ENCODE measurements at regions not wholly inside any gene's neighbourhood (a gene's known extent, or its start where the extent isn't known, plus 50 kb on each side); places are given as distances from the start of the nearest gene placed in this dataset.

GRCh38 chr22:19607192-19608002 is 83.2 kb upstream of the CLDN5 start:
- Histone ChIP-seq H2BK12ac (ENCODE audit: low read depth, low read length) (peak overlapping the region; percentile 84; the same call in 1 of the 2 replicates), H3K4me1 (replicated peaks in 1 of 4; ENCODE audit: control insufficient read depth in 3 of 4, insufficient read depth in 4 of 4, low read length in 3 of 4) (peaks cover 0 to 26% (median 21%) of the 10 kb centered on the region in 4 experiments; a peak in 6 of 7 replicates), H3K36me3 (ENCODE audit: control insufficient read depth in 2 of 4, insufficient read depth in 4 of 4, low read length in 3 of 4) (no peaks in the 10 kb centered on the region), H2BK15ac (ENCODE audit: low read length) (peak overlapping the region; percentile 75; the same call in 1 of the 2 replicates), H3K56ac (replicated peaks; ENCODE audit: insufficient read length, low read depth, low read length) (no peak overlapping the region), H2BK120ac (replicated peaks; ENCODE audit: low read depth, low read length) (no peak overlapping the region), H3K14ac (ENCODE audit: insufficient read length) (no peak overlapping the region), H2AK5ac (ENCODE audit: low read depth, low read length) (no peak overlapping the region), H3K27ac (ENCODE audit: low read depth, low read length) (no peak overlapping the region), H4K5ac (ENCODE audit: insufficient read length, low read depth, low read length) (no peak overlapping the region), H4K91ac (replicated peaks; ENCODE audit: insufficient read length, low read length) (no peak overlapping the region), H3K4me2 (ENCODE audit: insufficient read depth in 1 of 2, low read depth in 2 of 2, low read length in 2 of 2) (peak overlapping the region; percentile 16 to 21; a peak in 1 of 4 replicates), H3K23ac (ENCODE audit: insufficient read length) (no peak overlapping the region), H3K27me3 (replicated peaks in 1 of 4; ENCODE audit: control insufficient read depth in 3 of 4, extremely low read depth in 1 of 4, insufficient read depth in 3 of 4, low read length in 3 of 4) (no peaks in the 10 kb centered on the region), H3K79me1 (ENCODE audit: low read depth, low read length) (no peaks in the 10 kb centered on the region), H3K18ac (ENCODE audit: extremely low read depth, low read length) (peak overlapping the region; percentile 42; the same call in 1 of the 2 replicates), H2AFZ (ENCODE audit: low read length) (0 out of 2 replicates have a peak overlapping the region, but pooled peaks have one; percentile 10), H3K9me3 (ENCODE audit: insufficient read depth in 2 of 2, low read depth in 1 of 2, low read length in 1 of 2) (no peaks in the 10 kb centered on the region), H4K20me1 (replicated peaks in 1 of 2; ENCODE audit: control insufficient read depth in 1 of 2, insufficient read depth in 2 of 2, low read length in 2 of 2) (no peaks in the 10 kb centered on the region), H3K4me3 (ENCODE audit: extremely low read depth in 1 of 4, insufficient read depth in 2 of 4, low read depth in 3 of 4, low read length in 4 of 4) (no peak overlapping the region), H4K8ac (ENCODE audit: extremely low read depth, insufficient read depth, low read length) (no peak overlapping the region), H3K4ac (replicated peaks; ENCODE audit: insufficient read length, low read depth, low read length) (no peak overlapping the region), H3K23me2 (ENCODE audit: low read depth, low read length) (no peaks in the 10 kb centered on the region), H3K79me2 (ENCODE audit: control insufficient read depth in 1 of 2, insufficient read depth in 2 of 2, low read length in 2 of 2) (no peaks in the 10 kb centered on the region), H2BK20ac (ENCODE audit: low read length) (0 out of 2 replicates have a peak overlapping the region, but pooled peaks have one; percentile 40), H2BK5ac (ENCODE audit: low read depth, low read length) (0 out of 2 replicates have a peak overlapping the region, but pooled peaks have one; percentile 13), H3K9ac (replicated peaks in 1 of 4; ENCODE audit: extremely low read depth in 1 of 4, low read depth in 3 of 4, low read length in 3 of 4) (no peak overlapping the region)
- TF ChIP-seq ASH2L (IDR thresholded peaks at IDR 0.05; ENCODE audit: low read length) (peak; percentile 23), KDM1A (IDR thresholded peaks at IDR 0.05; ENCODE audit: borderline replicate concordance, low read length) (no peak), E2F6 (IDR thresholded peaks at IDR 0.05) (peak; percentile 61), CBX5 (IDR thresholded peaks at IDR 0.05; ENCODE audit: low read depth, low read length) (no peak), MAX (IDR thresholded peaks at IDR 0.05) (0 out of 2 replicates have a peak, but pooled peaks have one; percentile 17), CREB1 (IDR thresholded peaks at IDR 0.05) (peak; percentile 73), POLR2A (IDR thresholded peaks at IDR 0.05; ENCODE audit: control extremely low read depth in 1 of 2, low read depth in 2 of 2, low read length in 2 of 2) (no peak), YY1 (IDR thresholded peaks at IDR 0.05; ENCODE audit: low read depth, low read length) (no peak)
- FAIRE-seq: no peak
- DNase-seq (ENCODE audit: low read depth in 1 of 2, low spot score in 2 of 2): peak in 1 of 2 experiments; percentile 55
- ChIA-PET CTCF (ENCODE audit: partially characterized antibody) (interaction anchor here (0.8 to 2.6 kb wide), 7 partner anchors 12 to 116 kb away, joined by 3 to 12 read pairs (median 5); partner anchors contain the start of gene GP1BB), POLR2A (ENCODE audit: partially characterized antibody) (interaction anchor here (1.1 to 1.3 kb wide), 3 partner anchors 9 to 128 kb away, joined by 3 to 4 read pairs (median 4); partner anchors contain the start of genes CDC45 and UFD1)
- 79% methylated on average over 25 of the region's 25 CpGs; no CpG with 5 or more reads in 1 of the 2 experiments for WGBS, 2 experiments (ENCODE audit: extremely low coverage in 1 of 2, insufficient coverage in 1 of 2, insufficient read length in 1 of 2, insufficient replicate concordance in 2 of 2, low coverage in 1 of 2, low lambda C conversion rate in 2 of 2, missing lambda C conversion rate in 1 of 2)

Measured in H1 (cell line).